HG03103 (cell line): ENCODE measurements at regions not wholly inside any gene's neighbourhood (a gene's known extent, or its start where the extent isn't known, plus 50 kb on each side); places are given as distances from the start of the nearest gene placed in this dataset.
"Not testable (repeated sequence)": the region's sequence is repeated elsewhere in the genome, so short reads cannot be mapped to it uniquely, and the experiment has no call there.

ENCODE experiments used
- ATAC-seq: cut with Tn5 transposase; IDR thresholded peaks from one replicate; pipeline ENCODE4 v1.9.1; 2021; ENCODE audit warnings: low read depth; ENCODE audit not compliant: unreplicated experiment

DNA sequence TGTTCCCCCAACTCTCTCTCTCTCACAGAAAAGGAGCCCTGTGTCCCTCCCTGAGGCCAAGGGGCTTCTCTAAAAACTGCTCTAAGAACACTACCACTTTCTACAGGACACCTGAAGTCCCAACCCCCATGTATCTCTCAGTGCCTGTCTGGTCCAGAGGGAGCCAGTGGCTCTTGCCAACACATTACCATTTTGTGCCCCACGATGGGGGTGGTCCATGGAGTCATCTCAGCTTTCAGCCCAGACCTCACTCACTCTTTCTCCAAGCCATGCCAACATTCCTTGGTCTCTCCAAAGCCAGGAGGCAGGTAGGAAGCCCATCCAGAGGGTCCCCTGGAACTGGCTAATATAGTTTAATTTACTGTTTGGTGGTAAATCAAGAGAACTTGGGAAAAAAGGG lies 962.1 kb upstream of the DEFB115 start:
- not testable (repeated sequence) for ATAC-seq

DNA sequence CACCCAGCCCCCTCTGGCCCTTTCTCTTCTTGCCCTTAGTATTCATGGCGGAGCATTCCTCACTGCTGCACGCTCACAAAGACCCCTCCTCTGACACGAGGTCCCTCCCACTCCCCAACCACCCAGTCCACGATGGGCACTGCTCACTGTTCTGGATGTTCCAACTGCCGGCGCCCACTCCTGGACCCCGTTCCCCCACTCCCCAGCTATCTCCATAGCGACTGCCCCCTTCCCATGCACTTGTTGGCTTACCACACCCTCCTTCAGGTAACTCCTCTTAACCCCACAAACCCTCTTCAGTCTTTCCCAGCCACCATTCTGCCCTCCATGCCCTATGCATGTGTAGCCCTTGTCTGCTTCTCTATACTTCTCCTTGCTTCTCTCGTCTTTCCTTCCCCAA lies 961.5 kb upstream of the DEFB115 start:
- ATAC-seq = not testable (repeated sequence)

DNA sequence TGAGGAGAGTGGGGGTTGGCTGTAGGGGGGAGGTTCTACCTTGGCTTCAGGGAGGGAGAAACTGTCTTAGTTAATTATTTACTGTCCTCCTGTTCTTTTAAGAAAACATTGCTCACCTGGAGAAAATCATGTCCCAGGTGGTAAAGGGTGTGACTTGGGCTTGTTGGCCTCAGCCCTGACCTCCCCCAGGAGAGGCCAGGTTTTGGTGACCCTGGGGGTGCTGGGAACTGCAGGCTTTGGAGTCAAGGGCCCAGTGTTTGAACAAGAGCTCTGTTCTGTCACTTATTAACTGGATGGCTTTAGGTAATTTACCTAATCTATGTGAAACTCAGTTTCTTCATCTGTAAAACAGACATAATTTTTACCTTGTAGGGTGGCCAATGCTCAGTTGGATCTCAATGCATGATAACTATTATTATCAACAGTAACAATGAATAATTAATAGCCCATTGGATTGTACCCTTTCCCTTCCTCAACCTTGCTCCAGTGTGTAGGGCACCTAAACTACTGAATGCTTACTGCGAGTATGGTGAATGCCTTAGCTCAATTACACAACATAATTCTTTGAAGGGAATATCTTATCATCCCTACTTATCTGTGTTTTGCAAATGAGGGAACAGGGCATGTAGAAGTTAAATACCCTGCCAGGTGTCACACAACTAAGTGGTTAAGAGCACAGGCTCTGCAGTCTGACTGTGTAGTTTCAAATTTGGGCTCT lies 959.4 kb upstream of the DEFB115 start:
- not testable (repeated sequence) for ATAC-seq

DNA sequence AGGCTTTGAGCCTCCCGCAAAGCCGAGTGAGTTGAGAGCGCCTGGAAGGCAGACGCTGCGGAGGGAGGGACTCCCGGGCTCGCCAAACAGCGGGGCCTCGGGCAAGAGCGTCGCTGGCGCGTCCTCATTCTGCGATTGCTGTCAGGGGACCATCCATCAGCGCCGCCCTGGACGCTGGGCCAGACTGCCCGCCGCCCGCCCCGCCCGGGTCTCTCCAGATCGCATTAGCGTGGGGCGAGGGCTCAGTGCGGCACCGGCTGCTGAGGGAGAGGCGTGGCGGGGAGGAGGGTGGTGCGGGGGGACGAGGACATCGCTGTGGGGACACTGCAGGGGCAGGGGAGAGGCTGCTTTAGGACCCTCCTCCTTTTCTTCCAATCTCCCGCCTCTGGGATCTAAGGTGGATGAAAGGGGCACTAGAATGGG lies 957.2 kb upstream of the DEFB115 start:
- ATAC-seq = not testable (repeated sequence)

DNA sequence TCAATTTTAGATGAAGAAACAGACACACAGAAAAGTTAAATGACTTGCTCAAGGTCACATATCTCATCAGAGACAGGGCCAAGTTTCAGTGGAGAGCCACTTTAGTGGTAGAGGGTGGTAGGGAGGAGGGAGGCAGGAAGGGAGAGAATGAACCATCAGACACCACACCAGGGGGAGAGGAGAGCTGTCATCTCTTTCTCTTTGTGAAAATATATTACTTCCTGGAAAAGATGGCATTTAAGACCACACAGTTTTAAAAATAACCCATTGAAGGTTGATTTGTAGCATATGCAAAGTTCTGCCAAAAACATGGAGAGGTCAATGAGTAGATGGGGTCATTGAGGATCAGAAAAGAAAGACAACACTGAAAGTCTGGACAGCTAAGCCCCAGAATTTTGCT lies 954.7 kb upstream of the DEFB115 start:
- not testable (repeated sequence) for ATAC-seq

DNA sequence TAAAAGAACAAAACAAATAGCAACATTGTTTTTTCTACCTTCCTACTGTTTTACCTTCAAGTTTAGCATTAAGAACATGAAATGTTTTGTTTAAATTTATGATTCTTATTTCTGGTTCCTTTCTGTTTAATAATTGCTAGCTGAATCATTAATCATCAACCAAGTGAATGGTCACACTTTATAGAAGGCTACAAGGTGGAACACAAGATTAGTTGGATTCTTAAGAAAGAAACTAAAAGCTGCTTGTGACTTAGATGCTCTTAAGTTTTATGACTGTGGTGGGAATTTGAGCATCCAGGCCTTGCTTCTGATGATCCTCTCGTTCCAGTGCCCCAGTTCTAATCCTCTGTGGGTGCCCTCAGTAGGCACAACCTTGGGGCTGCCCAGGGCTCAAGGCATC lies 947.5 kb upstream of the DEFB115 start:
- ATAC-seq = not testable (repeated sequence)

DNA sequence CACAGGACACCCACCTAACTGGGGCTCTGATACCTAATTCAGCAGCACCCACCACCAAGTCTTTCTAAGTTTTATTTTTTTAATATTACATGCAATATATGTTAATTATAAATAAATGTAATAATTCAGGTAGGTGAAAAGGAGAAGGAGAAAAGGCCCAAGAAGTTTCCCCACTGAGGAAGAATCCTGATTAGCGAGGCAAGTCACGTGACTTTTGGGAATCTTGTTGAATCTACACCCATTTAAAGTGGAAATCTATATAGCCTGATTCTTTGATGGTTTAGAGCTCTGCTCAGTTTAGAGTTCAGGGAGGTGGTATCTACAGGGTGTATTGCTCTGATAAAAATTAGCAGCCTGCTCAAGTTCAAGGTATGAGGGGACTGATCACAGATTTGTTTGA lies 947.1 kb upstream of the DEFB115 start:
- ATAC-seq = not testable (repeated sequence)

DNA sequence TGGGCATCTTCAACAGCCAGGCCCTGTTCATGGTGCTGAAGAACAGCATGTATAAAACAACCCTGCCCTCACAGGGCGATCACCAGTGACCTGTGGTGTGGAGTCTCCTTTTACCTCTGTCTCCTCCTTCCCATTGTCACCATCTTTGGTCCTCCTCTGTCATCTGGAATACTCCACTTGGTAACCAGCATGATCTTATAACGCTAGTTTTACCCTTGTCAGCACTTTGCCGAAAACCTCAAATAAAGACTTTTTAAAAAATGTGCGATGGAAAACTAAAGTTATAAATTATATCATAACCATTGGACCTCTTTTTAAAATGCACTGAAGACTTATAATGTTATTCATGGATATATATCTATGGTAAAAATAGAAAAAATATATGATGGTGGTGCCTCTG lies 945.2 kb upstream of the DEFB115 start:
- not testable (repeated sequence) for ATAC-seq

DNA sequence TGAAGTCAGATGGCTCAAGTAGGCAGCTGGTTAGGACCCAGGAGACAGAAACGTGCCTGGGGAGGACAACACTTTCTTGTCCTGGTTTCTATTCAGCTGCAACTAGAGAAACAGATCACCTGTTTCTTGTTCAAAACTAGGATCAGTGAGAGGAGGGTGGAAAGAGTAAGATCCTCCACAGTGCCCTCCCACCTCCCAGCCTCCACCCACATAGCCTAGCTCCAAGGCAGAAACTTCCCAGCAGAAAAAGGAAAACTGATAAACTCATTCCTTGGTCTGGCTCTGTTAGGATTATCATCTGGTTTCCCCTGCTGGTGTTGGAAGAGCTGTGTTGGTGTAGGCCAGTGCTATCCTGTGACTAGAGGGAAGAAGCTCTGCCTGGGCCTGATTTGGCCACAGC lies 943.8 kb upstream of the DEFB115 start:
- not testable (repeated sequence) for ATAC-seq

DNA sequence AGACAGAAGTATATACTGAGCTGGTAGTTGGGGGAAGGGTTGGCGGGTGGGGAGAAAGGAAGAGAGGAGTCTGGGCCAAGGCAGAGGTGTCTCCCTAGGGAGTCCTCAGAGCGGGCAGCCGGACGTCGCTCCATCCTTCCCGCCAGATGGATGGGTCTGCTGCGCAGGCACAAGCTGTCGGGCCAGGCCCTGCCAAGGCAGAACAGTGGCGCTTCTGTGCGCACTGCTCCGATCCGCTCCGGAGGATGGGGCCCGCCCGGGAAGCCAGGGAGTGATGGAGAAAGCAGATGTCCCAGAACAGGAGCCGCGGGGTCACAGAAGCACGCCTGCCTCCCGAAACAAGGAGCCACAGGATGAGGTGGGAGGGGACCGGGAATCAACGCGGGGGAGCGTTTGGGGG lies 941.4 kb upstream of the DEFB115 start:
- ATAC-seq = not testable (repeated sequence)

DNA sequence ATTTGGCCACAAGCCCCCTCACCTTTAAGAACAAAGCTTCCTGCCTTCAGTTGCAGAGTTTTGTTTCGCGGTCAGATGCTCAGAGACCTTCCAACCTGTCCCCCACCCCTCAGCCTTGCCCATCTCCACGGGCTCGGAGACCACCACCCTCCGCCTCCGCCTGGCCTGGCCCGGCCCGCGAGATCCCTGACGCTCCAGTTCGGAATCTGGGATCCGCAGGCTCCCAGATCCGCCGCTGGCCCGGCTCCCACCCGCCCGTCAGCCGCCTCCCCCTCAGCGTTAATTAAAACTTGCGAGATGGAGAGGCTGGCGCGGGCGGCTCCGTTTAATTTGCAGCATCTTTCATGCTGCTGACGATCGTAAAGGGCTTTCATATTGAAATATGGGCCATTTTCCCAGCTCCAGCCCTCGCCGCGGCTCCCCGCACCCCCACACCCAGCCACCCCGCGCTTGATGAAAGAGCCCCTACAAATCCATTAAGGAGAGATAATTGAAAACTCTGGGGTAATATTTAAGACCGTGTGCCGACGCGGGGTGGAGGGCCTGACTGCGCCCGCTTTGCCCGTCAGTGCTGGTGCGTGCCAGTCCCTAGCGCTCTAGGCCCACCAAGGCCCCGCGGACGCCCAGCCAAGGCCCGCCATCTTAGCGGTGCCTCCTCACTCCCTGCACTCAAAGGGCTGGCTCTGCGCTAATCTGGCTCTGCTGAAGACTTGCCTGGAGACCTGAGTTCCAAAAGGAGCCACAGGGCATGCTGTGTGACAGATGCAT lies 940.7 kb upstream of the DEFB115 start:
- not testable (repeated sequence) for ATAC-seq

DNA sequence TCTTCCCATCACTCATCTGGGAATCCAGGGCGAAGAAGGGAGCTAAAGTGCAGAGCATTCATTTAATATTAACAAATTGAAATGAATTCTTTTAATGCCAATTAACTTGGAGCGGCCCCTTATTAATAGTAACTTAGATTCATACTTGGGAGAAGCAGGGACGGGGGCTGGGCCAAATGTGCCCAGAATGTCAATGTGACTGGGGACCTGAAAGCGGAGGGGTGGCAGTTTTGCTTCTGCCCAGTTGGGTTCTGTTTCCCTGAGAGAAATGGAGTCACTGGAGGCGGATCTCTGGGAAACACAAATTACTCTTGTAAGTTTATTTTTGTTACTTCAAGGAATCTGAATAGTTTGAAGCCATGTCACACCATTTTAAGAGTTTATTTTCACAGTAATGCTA lies 923.7 kb upstream of the DEFB115 start:
- not testable (repeated sequence) for ATAC-seq

DNA sequence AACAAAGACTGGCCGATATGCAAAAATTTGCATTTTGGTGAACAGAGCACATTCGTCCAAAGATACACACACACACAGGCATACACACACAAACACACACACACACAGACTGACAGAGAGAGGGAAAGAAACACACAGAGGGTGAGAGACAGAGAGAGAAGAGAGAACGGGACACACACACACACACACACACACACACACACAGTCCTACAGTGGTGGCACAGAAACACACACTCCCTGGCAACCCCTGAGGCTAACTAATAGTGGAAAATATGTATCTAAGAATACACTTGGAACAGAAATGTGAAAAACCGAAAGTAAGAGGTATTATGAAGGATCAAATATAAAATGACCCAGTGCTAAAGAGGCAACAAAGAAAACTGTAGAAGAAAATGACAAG lies 919.9 kb upstream of the DEFB115 start:
- ATAC-seq = not testable (repeated sequence)

DNA sequence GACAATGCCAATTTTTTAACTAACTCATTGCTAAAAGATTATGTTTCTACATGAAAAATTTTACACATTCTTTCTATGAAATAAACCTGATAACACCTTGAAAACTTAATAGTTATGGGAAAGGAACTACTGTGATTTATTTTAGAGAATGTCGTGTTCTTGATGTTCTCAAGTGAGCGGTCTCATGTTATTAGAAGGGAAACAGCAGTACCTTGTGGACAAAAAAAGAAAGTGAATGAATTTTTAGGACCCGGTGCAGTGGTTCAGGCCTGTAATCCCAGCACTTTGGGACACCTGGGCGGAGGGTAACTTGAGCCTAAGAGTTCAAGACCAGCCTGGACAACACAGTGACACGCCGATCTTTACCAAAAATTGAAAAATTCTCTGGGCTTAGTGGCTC lies 908.5 kb upstream of the DEFB115 start:
- ATAC-seq = not testable (repeated sequence)

DNA sequence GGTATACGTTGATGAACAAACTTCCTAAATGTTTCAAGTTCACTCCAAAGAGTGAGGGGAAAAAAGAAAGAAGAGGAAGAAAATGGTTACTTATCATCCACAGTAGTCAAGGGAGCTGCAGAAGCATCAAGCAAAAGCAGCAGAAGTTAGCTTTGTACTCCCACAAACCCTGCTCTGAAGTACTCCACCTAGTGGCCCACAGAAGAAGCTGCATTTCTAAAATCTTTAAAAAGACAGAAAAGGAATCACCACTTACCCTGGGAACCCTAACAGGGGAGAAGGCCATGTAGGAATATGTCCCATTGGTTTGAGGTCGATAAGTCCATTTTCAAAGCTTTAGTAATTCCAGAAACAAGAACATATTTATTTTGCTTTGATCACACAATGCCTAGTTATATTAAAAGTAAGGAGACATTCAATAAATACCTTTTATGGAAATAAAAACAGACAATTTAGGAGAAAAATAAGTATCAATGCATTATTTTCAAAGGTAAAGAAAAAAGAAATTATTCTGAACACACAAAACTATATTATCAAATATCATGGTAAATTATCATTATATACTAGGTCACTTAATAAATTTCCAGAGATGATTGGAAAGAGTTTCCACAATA lies 900.5 kb upstream of the DEFB115 start:
- not testable (repeated sequence) for ATAC-seq

DNA sequence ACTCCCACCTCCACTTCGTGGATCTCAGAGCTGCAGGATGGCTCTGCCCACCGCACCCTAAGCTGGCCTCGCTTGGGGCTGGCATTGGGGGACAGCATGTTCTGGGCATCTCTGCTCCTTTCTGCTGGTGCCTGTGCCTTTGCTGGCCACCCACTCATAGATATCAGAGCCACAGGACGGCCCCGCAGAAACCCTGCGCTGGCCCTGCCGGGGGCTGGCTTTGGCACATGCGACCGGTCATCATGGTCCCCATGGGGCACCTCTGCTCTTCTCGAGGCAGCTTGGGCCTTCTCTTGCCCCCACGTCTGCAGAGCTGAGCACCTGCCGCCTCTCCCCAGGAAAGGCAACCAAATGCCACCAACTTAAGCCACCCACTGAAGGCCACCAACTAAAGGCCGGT lies 895.7 kb upstream of the DEFB115 start:
- not testable (repeated sequence) for ATAC-seq

DNA sequence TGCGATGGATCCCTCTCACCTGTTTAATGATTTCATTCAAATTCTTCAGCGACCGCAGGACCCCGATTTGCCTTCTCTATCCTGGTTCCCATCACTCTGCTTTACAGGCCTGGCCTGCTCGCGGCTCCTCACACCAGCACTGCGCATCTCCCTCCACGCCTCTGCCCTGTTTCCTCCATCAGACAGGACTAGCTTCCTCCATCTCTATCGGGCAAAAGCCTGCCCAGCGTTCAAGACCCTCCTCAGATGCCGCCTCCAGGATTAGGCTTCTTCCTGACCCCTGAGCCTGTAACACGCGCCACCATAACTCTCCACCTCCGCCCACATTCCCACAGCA lies 881.1 kb upstream of the DEFB115 start:
- not testable (repeated sequence) for ATAC-seq

DNA sequence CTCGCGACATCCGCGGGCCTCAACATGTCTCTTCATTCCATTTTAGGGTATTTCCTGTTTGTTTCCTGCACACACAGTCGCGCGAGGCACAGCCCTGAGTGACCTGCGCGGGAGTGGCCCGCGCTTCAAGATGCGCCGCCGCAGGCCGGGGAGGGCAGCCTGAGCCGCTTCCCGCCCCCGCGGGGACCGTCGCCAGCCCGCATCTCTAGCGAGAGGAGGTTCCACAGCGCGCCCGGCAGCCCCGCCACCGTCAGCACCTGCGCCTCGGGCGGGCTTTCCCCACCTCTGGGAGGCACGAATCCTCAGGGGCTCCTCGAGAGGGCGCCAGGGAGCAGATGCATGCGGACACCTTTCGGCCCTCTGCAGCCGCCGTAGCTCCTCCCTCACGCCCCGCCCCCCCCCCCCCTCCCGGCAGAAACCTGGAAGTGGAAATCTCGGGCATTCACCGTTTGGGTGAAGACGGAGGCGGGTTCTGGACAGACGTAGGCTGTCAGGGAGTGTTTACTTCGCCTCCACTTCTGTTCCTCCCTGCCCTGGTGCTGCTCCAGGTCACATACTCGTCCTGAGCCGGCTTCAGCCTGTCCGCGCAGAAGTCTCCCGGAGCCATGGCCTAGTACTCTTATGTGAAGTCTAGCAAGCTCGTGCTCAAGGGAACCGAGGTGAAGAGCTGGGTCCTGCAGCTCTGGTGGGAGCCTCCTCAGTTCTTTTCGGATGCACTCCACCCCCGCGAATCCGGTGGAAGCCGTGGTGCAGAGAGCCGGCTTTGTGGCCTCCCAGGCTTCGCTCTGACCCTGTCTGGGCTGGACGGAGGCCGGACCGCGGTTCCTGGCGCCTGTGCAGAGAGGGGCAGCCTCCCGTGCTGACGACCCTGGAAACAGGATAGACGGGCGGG lies 880.5 kb upstream of the DEFB115 start:
- peak; percentile 84 for ATAC-seq

DNA sequence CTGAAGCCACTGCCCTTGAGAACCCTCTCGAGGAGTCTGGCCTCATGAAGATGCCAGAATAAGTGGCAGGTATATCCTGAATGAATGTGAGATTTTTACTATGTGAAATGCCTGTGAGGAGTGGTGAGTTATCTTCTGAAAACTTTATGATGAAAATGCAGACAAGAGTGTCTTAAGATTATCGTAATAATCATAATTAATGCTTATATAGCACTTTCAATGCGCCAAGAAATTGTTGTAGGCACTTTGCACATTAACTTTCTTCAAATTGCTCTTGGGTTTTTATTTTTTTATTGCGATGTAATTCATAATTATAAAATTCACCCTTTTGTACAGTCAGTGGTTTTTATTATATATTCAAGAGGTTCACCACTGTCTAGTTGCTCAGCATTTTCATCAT lies 879.1 kb upstream of the DEFB115 start:
- ATAC-seq = not testable (repeated sequence)

DNA sequence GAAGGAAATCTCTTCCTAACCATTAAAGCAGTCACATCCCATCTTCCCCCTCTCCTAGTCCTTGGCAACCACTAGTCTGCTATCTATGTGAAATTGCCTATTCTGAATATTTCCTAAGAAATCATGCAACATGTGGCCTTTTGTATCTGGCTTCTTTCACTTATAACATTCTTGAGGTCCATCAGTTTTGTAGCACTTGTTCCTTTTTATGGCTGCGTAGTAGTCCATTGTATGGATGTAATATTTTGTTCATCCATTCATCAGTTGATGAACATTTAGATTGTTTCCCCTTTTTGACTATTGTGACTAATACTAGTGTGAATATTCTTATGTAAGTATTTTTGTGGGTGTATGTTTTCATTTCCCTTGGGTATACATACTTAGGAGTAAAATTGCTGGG lies 878.7 kb upstream of the DEFB115 start:
- ATAC-seq = not testable (repeated sequence)

DNA sequence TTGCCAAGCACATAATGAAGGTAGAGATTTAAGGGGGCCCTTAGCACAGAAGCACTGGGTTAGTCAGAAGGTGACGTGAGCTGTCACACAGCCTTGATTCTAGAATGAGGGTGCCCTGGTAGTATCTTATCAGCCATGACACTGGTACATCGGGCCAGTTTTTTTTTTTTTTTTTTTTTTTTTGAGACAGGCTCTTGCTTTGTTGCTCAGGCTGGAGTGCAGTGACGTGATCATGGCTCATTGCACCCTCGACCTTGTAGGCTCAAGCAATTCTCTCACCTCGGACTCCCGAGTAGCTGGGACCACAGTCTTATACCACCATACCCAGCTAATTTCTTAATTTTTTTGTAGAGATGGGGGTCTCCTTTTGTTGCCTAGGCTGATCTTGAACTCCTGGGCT lies 872.6 kb upstream of the DEFB115 start:
- ATAC-seq = not testable (repeated sequence)
